Natural killer cell (primary cell): ENCODE measurements at regions not wholly inside any gene's neighbourhood (a gene's known extent, or its start where the extent isn't known, plus 50 kb on each side); places are given as distances from the start of the nearest gene placed in this dataset.

Experiments used
- ATAC-seq, 3 donors: fragments of 150-1000 bp in 2 of 3; fragments of 200-7000 bp in 1 of 3; cut with Tn5 transposase; 1 replicate in 1 of 3; 2 replicates in 2 of 3; pipeline ENCODE4 v1.10.0; 2021; ENCODE audit warnings: mild to moderate bottlenecking in 2 of 3, moderate library complexity in 2 of 3
- DNase-seq, 2 donors: peaks; one replicate each; pipeline versions ENCODE4 v3.0.0 to v3.0.0-alpha.2; 2013 to 2021; ENCODE audit warnings: mixed read lengths in 1 of 2
- H3K27ac ChIP-seq: one replicate; pipeline ENCODE4 v1.5.1; 2013; ENCODE audit warnings: mild to moderate bottlenecking, low read length
- H3K27me3 ChIP-seq: one replicate; pipeline ENCODE4 v1.6.1; 2013; ENCODE audit warnings: low read length; ENCODE audit not compliant: control insufficient read depth, insufficient read depth
- H3K36me3 ChIP-seq: one replicate; pipeline ENCODE4 v1.6.1; 2013; ENCODE audit warnings: low read length; ENCODE audit not compliant: control insufficient read depth, insufficient read depth
- H3K4me1 ChIP-seq: one replicate; pipeline ENCODE4 v1.6.1; 2013; ENCODE audit warnings: low read length; ENCODE audit not compliant: control insufficient read depth, insufficient read depth
- H3K4me3 ChIP-seq: one replicate; pipeline ENCODE4 v1.5.1; 2013; ENCODE audit warnings: low read length
- H3K9me3 ChIP-seq: one replicate; pipeline ENCODE4 v1.6.1; 2013; ENCODE audit warnings: low read length; ENCODE audit not compliant: control insufficient read depth, insufficient read depth
- H3K27ac Mint-ChIP-seq, 2 donors: one replicate each; pipeline ENCODE4 v1.8.0; 2022; ENCODE audit warnings: mild to moderate bottlenecking in 2 of 2, mixed read lengths in 2 of 2, moderate library complexity in 1 of 2
- H3K27me3 Mint-ChIP-seq, 2 donors: one replicate each; pipeline ENCODE4 v1.8.0; 2022; ENCODE audit warnings: low read depth in 2 of 2, mixed read lengths in 2 of 2
- H3K36me3 Mint-ChIP-seq: one replicate; pipeline ENCODE4 v1.8.0; 2022; ENCODE audit warnings: mixed read lengths
- H3K4me1 Mint-ChIP-seq, 2 donors: one replicate each; pipeline ENCODE4 v1.8.0; 2022; ENCODE audit warnings: mixed read lengths in 2 of 2
- H3K4me3 Mint-ChIP-seq: one replicate; pipeline ENCODE4 v1.8.0; 2022; ENCODE audit warnings: mild to moderate bottlenecking, moderate library complexity, mixed read lengths
- H3K9me3 Mint-ChIP-seq, 2 donors: one replicate each; pipeline ENCODE4 v1.8.0; 2022; ENCODE audit warnings: mixed read lengths in 2 of 2
- CTCF ChIP-seq: fragments of 200-600 bp; IDR thresholded peaks from one replicate; pipeline ENCODE4 v1.8.0; 2022; ENCODE audit warnings: antibody characterized with exemption
- WGBS: methylation state at CpG from one replicate; pipeline ENCODE4 v1.1.7; 2013; ENCODE audit warnings: missing lambda C conversion rate; ENCODE audit not compliant: insufficient coverage; 5-methylcytosine and 5-hydroxymethylcytosine counted together
- intact Hi-C: fragments of 100-400 bp; cut with micrococcal nuclease; formaldehyde crosslinking; loops from one replicate; pipeline ENCODE4 v1.14.2; 2022

DNA sequence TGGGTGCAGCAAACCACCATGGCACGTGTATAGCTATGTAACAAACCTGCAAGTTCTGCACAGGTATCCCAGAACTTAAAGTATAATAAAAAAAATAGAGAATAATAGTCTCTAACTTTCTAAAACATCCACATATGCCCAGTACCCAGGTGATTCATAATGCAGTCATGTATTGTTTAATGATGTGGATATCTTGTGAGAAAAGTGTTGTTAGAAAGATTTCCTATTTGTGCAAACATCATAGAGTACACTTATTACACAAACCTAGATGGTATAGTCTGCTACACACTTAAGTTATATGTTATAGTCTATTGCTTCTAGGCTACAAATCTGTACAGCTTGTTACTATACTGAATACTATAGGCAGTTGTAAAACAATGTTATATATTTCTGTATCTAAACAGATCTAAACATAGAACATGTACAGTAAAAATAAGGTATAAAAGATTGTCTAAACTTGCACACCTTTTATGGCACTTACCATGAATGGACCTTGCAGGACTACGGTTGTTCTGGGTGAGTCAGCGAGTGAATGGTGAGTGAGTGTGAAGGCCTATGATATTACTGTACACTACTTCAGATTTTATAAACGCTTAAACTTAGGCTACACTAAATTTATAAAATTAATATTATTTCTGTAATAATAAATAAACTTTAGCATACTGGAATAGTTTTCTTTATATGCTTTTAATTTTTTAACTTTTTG, 232.2 kb upstream of the SLIT2 start:
- H3K27ac Mint-ChIP-seq = no peak overlapping the region
- Histone ChIP-seq H3K27me3 (no peaks in the 10 kb centered on the region), H3K4me3 (no peak overlapping the region), H3K4me1 (no peaks in the 10 kb centered on the region), H3K9me3 (no peaks in the 10 kb centered on the region), H3K36me3 (no peaks in the 10 kb centered on the region), H3K27ac (no peak overlapping the region)
- H3K27me3 Mint-ChIP-seq = no peaks in the 10 kb centered on the region
- ATAC-seq (no peak), DNase-seq (no peak)
- 60% methylated on average over 1 of the region's 4 CpGs for WGBS
- H3K4me3 Mint-ChIP-seq = no peak overlapping the region
- intact Hi-C loops = no loop called here
- H3K4me1 Mint-ChIP-seq = no peaks in the 10 kb centered on the region
- TF ChIP-seq CTCF = no peak
- no peaks in the 10 kb centered on the region for H3K36me3 Mint-ChIP-seq
- H3K9me3 Mint-ChIP-seq = peaks cover 2 to 7% of the 10 kb centered on the region in 2 donors

DNA sequence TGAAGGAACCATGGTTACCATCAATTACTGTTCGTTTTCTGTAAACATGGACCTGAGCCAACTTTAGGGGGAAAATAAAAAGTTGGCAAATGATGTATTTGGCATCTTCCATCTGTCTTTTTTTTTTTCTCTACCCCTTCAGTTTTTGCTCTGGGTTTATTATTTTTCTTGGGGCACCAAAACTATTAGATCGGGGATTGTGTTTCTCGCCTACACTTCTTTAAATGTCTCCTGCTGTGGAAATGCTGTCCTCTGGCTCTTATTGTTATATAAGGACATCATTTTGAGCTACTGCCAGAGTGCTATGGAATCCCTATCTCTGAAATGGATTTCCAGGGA, 234.0 kb upstream of the SLIT2 start:
- Histone ChIP-seq H3K4me3 (no peak overlapping the region), H3K4me1 (no peaks in the 10 kb centered on the region), H3K9me3 (no peaks in the 10 kb centered on the region), H3K36me3 (no peaks in the 10 kb centered on the region), H3K27me3 (no peaks in the 10 kb centered on the region), H3K27ac (no peak overlapping the region)
- no peak for ATAC-seq
- H3K9me3 Mint-ChIP-seq = peaks cover 2 to 7% of the 10 kb centered on the region in 2 donors
- intact Hi-C loops = no loop called here
- no peaks in the 10 kb centered on the region for H3K4me1 Mint-ChIP-seq
- no peaks in the 10 kb centered on the region for H3K36me3 Mint-ChIP-seq
- no peak for DNase-seq
- H3K4me3 Mint-ChIP-seq = no peak overlapping the region
- no peaks in the 10 kb centered on the region for H3K27me3 Mint-ChIP-seq
- H3K27ac Mint-ChIP-seq = no peak overlapping the region
- 95% methylated on average over 3 of the region's 3 CpGs for WGBS
- TF ChIP-seq CTCF = no peak

DNA sequence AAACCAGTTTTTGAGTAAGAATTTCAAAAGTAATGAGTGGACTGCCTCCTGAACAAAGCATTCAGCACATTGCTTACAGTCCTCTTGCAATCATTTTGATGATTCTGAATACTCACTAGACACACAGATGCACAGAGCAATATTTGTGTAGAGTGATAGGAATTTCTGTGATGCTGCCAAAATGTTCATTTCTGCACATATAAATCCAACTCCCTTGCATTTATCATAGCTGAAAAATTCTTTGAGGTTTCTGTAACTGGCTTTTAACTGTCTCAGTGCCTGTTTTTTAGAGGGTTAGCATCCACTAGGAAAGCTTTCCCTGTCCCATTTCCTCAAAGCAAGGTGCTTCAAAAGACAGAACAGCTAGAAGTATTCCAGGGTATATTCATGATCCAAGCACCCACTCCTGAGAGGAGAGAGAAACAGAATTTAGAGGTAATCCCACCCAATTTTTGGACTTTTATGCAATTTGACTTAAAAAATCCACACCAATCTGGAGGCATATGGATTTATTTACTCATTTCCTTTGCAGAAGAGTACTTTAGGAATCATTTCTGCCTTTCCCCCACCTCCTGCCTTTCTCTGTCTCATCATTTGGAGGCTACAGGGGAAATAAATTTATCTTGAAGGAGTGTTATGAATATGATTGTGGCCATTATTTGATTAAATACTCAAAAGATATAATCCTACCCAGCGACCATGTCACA, 234.5 kb upstream of the SLIT2 start:
- WGBS = no CpG with 5 or more reads among the region's 1 CpG
- H3K4me3 ChIP-seq = no peak overlapping the region
- ATAC-seq (no peak), DNase-seq (no peak)
- H3K36me3 Mint-ChIP-seq = no peaks in the 10 kb centered on the region
- intact Hi-C loops = no loop called here
- H3K36me3 ChIP-seq = no peaks in the 10 kb centered on the region
- TF ChIP-seq CTCF = no peak
- no peak overlapping the region for H3K27ac ChIP-seq
- H3K4me1 Mint-ChIP-seq = no peaks in the 10 kb centered on the region
- H3K27ac Mint-ChIP-seq = no peak overlapping the region
- H3K9me3 Mint-ChIP-seq = peaks cover 2 to 7% of the 10 kb centered on the region in 2 donors
- H3K4me3 Mint-ChIP-seq = no peak overlapping the region
- no peaks in the 10 kb centered on the region for H3K4me1 ChIP-seq
- no peaks in the 10 kb centered on the region for H3K27me3 ChIP-seq
- no peaks in the 10 kb centered on the region for H3K9me3 ChIP-seq
- no peaks in the 10 kb centered on the region for H3K27me3 Mint-ChIP-seq
